K562 (cell line): ENCODE measurements at regions not wholly inside any gene's neighbourhood (a gene's known extent, or its start where the extent isn't known, plus 50 kb on each side); places are given as distances from the start of the nearest gene placed in this dataset.

Source experiments
- ATAC-seq: fragments of 200-7000 bp; cut with Tn5 transposase; 3 replicates; pipeline ENCODE4 v1.9.1; 2020; ENCODE audit warnings: moderate library complexity
- BruUV-seq: library from RNA; stranded (reverse); fragments of 400-500 nt; replicated peaks from 2 replicates; lab custom pipeline; 2021; lab: Mats Ljungman, UMichigan
- CTCF ChIA-PET: fragments of 300-600 bp; formaldehyde crosslinking; extraction: SDS; loops from one replicate; lab custom pipeline; 2021; ENCODE audit warnings: low intra/inter-chr PET ratio; lab: Yijun Ruan, JAX
- POLR2A ChIA-PET: fragments of 300-600, 350-650 bp; sonication (Branson Sonifier 250); formaldehyde crosslinking; extraction: SDS; loops from one replicate; lab custom pipeline; 2021; ENCODE audit warnings: antibody characterized with exemption, inconsistent platforms; lab: Yijun Ruan, JAX
- DNase-seq, 4 experiments: peaks; one replicate each; pipeline versions ENCODE4 v3.0.0 to v3.0.0-alpha.2; 2011 to 2018; ENCODE audit warnings: low spot score in 3 of 4, mixed read lengths in 3 of 4; ENCODE audit errors: extremely low read depth in 1 of 4
- FAIRE-seq: peaks from 2 replicates; lab custom pipeline; 2011; peaks lifted over from hg19 to GRCh38; lab: Jason Lieb, UNC
- H2AFZ ChIP-seq: 2 replicates; pipeline ENCODE4 v1.6.0; 2011; ENCODE audit warnings: low read depth, low read length, control low read depth, inconsistent platforms
- H3K27ac ChIP-seq: fragments of 200-600 bp; 3 replicates; pipeline ENCODE4 v1.8.0; 2011; ENCODE audit warnings: low read depth, mild to moderate bottlenecking, control low read depth, inconsistent platforms, low read length, moderate library complexity, mixed read lengths; ENCODE audit errors: extremely low read depth
- H3K27me3 ChIP-seq, 2 experiments: fragments of 300-600 bp in 1 of 2; 2 replicates in 1 of 2; 3 replicates in 1 of 2; pipeline versions ENCODE4 v1.6.0 to v1.8.0; 2011; ENCODE audit warnings: inconsistent platforms in 2 of 2, low read length in 2 of 2, mild to moderate bottlenecking in 1 of 2, mixed read lengths in 1 of 2, moderate library complexity in 1 of 2; ENCODE audit not compliant: control insufficient read depth in 2 of 2, insufficient read depth in 2 of 2
- H3K36me3 ChIP-seq: fragments of 300-600 bp; 3 replicates; pipeline ENCODE4 v1.8.0; 2011; ENCODE audit warnings: mild to moderate bottlenecking, low read length, inconsistent platforms; ENCODE audit not compliant: control insufficient read depth, insufficient read depth
- H3K4me1 ChIP-seq, 2 experiments: fragments of 200-600 bp in 1 of 2; replicated peaks in 1 of 2; 2 replicates in 1 of 2; 3 replicates in 1 of 2; pipeline versions ENCODE4 v1.5.1 to v1.8.0; 2011; ENCODE audit warnings: inconsistent platforms in 2 of 2, low read length in 2 of 2, mild to moderate bottlenecking in 1 of 2, mixed read lengths in 1 of 2, moderate library complexity in 1 of 2; ENCODE audit not compliant: control insufficient read depth in 2 of 2, insufficient read depth in 2 of 2
- H3K4me2 ChIP-seq: 2 replicates; pipeline ENCODE4 v1.6.1; 2011; ENCODE audit warnings: low read length, control low read depth, inconsistent platforms, mixed read lengths; ENCODE audit not compliant: insufficient read depth
- H3K4me3 ChIP-seq: fragments of 200-600 bp; sonication (generic), shearing (Covaris generic); 2 replicates; pipeline ENCODE4 v1.5.1; 2016; ENCODE audit warnings: control low read depth, inconsistent platforms
- H3K79me2 ChIP-seq: fragments of 200-600 bp; 3 replicates; pipeline ENCODE4 v1.8.0; 2011; ENCODE audit warnings: low read length, inconsistent platforms; ENCODE audit not compliant: control insufficient read depth, insufficient read depth
- H3K9ac ChIP-seq, 2 experiments: 2 replicates each; pipeline versions ENCODE4 v1.6.0 to v1.6.1; 2011; ENCODE audit warnings: low read depth in 2 of 2, low read length in 2 of 2, control low read depth in 1 of 2, inconsistent platforms in 1 of 2, mild to moderate bottlenecking in 1 of 2, mixed read lengths in 1 of 2; ENCODE audit not compliant: insufficient read depth in 1 of 2
- H3K9me1 ChIP-seq: one replicate; pipeline ENCODE4 v1.6.0; 2011; ENCODE audit warnings: inconsistent platforms, mild to moderate bottlenecking, low read length, moderate library complexity; ENCODE audit not compliant: control insufficient read depth, insufficient read depth
- H3K9me3 ChIP-seq: replicated peaks from 2 replicates; pipeline ENCODE4 v1.5.1; 2011; ENCODE audit warnings: low read depth, low read length, inconsistent platforms; ENCODE audit not compliant: control insufficient read depth, insufficient read depth
- H4K20me1 ChIP-seq: replicated peaks from 2 replicates; pipeline ENCODE4 v1.6.1; 2011; ENCODE audit warnings: low read length, inconsistent platforms, mixed read lengths; ENCODE audit not compliant: control insufficient read depth, insufficient read depth
- FOXK1 ChIP-seq: sonication (generic); formaldehyde crosslinking; IDR thresholded peaks from 2 replicates; pipeline ENCODE4 v1.8.0; 2022; ENCODE audit warnings: missing genetic modification reagents, mild to moderate bottlenecking, borderline replicate concordance
- PRMT5 ChIP-seq: sonication (generic); formaldehyde crosslinking; IDR thresholded peaks from 2 replicates; pipeline ENCODE4 v1.5.0; 2020; ENCODE audit warnings: missing genetic modification reagents
- PRPF4 ChIP-seq: fragments of 200-400 bp; formaldehyde crosslinking; IDR thresholded peaks from one replicate; pipeline ENCODE4 v1.6.1; 2017; ENCODE audit warnings: low read length, low read depth, mild to moderate bottlenecking; ENCODE audit not compliant: insufficient read depth, poor library complexity, severe bottlenecking
- PYGO2 ChIP-seq: fragments of 450-650 bp; IDR thresholded peaks from 2 replicates; pipeline ENCODE4 v1.6.1; 2016; ENCODE audit warnings: mild to moderate bottlenecking, missing genetic modification characterization, moderate library complexity, missing compliant biosample characterization
- SNIP1 ChIP-seq: fragments of 450-650 bp; IDR thresholded peaks from 2 replicates; pipeline ENCODE4 v1.7.1; 2017; ENCODE audit warnings: low read depth, mild to moderate bottlenecking
- U2AF2 ChIP-seq: fragments of 200-400 bp; formaldehyde crosslinking; optimal IDR thresholded peaks from 2 replicates; pipeline ENCODE3; 2017; ENCODE audit warnings: low read depth, mild to moderate bottlenecking, low read length
- ZC3H8 ChIP-seq: fragments of 450-650 bp; IDR thresholded peaks from 2 replicates; pipeline ENCODE4 v1.6.1; 2017
- ZFX ChIP-seq: sonication (generic); formaldehyde crosslinking; IDR thresholded peaks from 2 replicates; pipeline ENCODE4 v1.8.0; 2022; ENCODE audit warnings: mild to moderate bottlenecking, missing genetic modification reagents, moderate library complexity
- WGBS: fragments of 100-300 bp; shearing (Covaris generic); methylation state at CpG from one replicate; pipeline ENCODE4 v1.1.6; 2016; ENCODE audit warnings: low coverage, mixed read lengths; ENCODE audit not compliant: insufficient coverage; ENCODE audit errors: missing lambda C conversion rate; 5-methylcytosine and 5-hydroxymethylcytosine counted together
- in situ Hi-C: fragments of 300-500 bp; cut with MboI; formaldehyde crosslinking; loops from 4 replicates; pipeline ENCODE4 v1.15.0; 2018; ENCODE audit warnings: inconsistent platforms, mixed read lengths
- intact Hi-C: fragments of 100-400 bp; cut with micrococcal nuclease; formaldehyde crosslinking; loops from 2 replicates; pipeline ENCODE4 v1.14.2; 2022
- TF ChIP-seq, protein P1 (sequence below): fragments of 200-600 bp; sonication (generic); IDR thresholded peaks from one replicate; pipeline ENCODE4 v1.6.1; 2012; ENCODE audit warnings: mild to moderate bottlenecking, low read depth, low read length, inconsistent platforms

DNA sequence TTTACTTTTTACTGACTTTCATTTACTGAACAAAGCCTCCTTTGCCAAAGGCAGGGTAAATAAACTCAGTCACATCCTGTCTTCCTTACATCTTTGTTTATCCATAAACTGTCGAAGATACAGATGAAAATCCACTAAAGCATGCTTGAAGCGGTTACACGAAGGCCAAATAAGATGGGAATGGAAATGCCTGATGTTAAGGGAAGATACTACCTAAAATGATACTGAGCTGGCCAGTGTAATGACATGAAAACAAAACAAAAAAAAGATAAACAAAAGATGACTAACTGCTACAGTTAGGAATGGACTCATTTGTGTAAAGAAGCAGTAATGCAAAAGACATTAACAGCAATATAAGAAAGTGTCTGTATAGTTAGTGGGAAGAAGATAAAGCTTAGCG is 114.7 kb upstream of the ADAMTS9 start:
- in situ Hi-C loops = no loop called here
- H2AFZ ChIP-seq = no peak overlapping the region
- peaks cover 0 to 3% of the 10 kb centered on the region in 2 experiments; a peak in 3 of 5 replicates for H3K27me3 ChIP-seq
- H3K4me3 ChIP-seq = no peak overlapping the region
- no peaks in the 10 kb centered on the region for H4K20me1 ChIP-seq
- H3K9me1 ChIP-seq = no peaks in the 10 kb centered on the region
- H3K9ac ChIP-seq = no peak overlapping the region
- POLR2A ChIA-PET = no interaction called here
- no peak overlapping the region for H3K4me2 ChIP-seq
- DNase-seq (no peak), ATAC-seq (no peak), FAIRE-seq (no peak)
- H3K27ac ChIP-seq = no peak overlapping the region
- 5% methylated on average over 4 of the region's 4 CpGs for WGBS
- no peaks in the 10 kb centered on the region for H3K79me2 ChIP-seq
- intact Hi-C loops = no loop called here
- H3K9me3 ChIP-seq = no peaks in the 10 kb centered on the region
- CTCF ChIA-PET = no interaction called here
- BruUV-seq = no TSS peak
- H3K36me3 ChIP-seq = no peaks in the 10 kb centered on the region
- no peaks in the 10 kb centered on the region for H3K4me1 ChIP-seq
- TF ChIP-seq U2AF2 = no peak
- no peak for TF ChIP-seq ZFX (CRISPR knock-in tag)
- TF ChIP-seq FOXK1 (CRISPR knock-in tag) = no peak
- no peak for TF ChIP-seq SNIP1
- TF ChIP-seq ZC3H8 = no peak
- no peak for TF ChIP-seq PYGO2
- TF ChIP-seq PRMT5 = no peak
- TF ChIP-seq, protein P1, sequence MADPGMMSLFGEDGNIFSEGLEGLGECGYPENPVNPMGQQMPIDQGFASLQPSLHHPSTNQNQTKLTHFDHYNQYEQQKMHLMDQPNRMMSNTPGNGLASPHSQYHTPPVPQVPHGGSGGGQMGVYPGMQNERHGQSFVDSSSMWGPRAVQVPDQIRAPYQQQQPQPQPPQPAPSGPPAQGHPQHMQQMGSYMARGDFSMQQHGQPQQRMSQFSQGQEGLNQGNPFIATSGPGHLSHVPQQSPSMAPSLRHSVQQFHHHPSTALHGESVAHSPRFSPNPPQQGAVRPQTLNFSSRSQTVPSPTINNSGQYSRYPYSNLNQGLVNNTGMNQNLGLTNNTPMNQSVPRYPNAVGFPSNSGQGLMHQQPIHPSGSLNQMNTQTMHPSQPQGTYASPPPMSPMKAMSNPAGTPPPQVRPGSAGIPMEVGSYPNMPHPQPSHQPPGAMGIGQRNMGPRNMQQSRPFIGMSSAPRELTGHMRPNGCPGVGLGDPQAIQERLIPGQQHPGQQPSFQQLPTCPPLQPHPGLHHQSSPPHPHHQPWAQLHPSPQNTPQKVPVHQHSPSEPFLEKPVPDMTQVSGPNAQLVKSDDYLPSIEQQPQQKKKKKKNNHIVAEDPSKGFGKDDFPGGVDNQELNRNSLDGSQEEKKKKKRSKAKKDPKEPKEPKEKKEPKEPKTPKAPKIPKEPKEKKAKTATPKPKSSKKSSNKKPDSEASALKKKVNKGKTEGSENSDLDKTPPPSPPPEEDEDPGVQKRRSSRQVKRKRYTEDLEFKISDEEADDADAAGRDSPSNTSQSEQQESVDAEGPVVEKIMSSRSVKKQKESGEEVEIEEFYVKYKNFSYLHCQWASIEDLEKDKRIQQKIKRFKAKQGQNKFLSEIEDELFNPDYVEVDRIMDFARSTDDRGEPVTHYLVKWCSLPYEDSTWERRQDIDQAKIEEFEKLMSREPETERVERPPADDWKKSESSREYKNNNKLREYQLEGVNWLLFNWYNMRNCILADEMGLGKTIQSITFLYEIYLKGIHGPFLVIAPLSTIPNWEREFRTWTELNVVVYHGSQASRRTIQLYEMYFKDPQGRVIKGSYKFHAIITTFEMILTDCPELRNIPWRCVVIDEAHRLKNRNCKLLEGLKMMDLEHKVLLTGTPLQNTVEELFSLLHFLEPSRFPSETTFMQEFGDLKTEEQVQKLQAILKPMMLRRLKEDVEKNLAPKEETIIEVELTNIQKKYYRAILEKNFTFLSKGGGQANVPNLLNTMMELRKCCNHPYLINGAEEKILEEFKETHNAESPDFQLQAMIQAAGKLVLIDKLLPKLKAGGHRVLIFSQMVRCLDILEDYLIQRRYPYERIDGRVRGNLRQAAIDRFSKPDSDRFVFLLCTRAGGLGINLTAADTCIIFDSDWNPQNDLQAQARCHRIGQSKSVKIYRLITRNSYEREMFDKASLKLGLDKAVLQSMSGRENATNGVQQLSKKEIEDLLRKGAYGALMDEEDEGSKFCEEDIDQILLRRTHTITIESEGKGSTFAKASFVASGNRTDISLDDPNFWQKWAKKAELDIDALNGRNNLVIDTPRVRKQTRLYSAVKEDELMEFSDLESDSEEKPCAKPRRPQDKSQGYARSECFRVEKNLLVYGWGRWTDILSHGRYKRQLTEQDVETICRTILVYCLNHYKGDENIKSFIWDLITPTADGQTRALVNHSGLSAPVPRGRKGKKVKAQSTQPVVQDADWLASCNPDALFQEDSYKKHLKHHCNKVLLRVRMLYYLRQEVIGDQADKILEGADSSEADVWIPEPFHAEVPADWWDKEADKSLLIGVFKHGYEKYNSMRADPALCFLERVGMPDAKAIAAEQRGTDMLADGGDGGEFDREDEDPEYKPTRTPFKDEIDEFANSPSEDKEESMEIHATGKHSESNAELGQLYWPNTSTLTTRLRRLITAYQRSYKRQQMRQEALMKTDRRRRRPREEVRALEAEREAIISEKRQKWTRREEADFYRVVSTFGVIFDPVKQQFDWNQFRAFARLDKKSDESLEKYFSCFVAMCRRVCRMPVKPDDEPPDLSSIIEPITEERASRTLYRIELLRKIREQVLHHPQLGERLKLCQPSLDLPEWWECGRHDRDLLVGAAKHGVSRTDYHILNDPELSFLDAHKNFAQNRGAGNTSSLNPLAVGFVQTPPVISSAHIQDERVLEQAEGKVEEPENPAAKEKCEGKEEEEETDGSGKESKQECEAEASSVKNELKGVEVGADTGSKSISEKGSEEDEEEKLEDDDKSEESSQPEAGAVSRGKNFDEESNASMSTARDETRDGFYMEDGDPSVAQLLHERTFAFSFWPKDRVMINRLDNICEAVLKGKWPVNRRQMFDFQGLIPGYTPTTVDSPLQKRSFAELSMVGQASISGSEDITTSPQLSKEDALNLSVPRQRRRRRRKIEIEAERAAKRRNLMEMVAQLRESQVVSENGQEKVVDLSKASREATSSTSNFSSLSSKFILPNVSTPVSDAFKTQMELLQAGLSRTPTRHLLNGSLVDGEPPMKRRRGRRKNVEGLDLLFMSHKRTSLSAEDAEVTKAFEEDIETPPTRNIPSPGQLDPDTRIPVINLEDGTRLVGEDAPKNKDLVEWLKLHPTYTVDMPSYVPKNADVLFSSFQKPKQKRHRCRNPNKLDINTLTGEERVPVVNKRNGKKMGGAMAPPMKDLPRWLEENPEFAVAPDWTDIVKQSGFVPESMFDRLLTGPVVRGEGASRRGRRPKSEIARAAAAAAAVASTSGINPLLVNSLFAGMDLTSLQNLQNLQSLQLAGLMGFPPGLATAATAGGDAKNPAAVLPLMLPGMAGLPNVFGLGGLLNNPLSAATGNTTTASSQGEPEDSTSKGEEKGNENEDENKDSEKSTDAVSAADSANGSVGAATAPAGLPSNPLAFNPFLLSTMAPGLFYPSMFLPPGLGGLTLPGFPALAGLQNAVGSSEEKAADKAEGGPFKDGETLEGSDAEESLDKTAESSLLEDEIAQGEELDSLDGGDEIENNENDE = no peak
- no peak for TF ChIP-seq PRPF4
